Loucy (cell line): ENCODE measurements at regions not wholly inside any gene's neighbourhood (a gene's known extent, or its start where the extent isn't known, plus 50 kb on each side); places are given as distances from the start of the nearest gene placed in this dataset.

Source experiments
- H2AFZ ChIP-seq: fragments of 200-600 bp; sonication (generic); 2 replicates; pipeline ENCODE4 v1.6.0; 2016; ENCODE audit warnings: antibody characterized with exemption, mild to moderate bottlenecking, low read length, moderate library complexity
- H3F3A ChIP-seq: fragments of 200-600 bp; 2 replicates; pipeline ENCODE4 v1.6.0; 2016; ENCODE audit warnings: antibody characterized with exemption, low read depth, mild to moderate bottlenecking
- H3K27me3 ChIP-seq: fragments of 200-600 bp; sonication (generic); 2 replicates; pipeline ENCODE4 v1.6.1; 2014; ENCODE audit warnings: low read length, mild to moderate bottlenecking; ENCODE audit not compliant: insufficient read depth, poor library complexity, severe bottlenecking
- H3K36me3 ChIP-seq: fragments of 200-600 bp; sonication (generic); 2 replicates; pipeline ENCODE4 v1.6.1; 2016; ENCODE audit warnings: low read length; ENCODE audit not compliant: insufficient read depth
- H3K4me1 ChIP-seq: fragments of 200-600 bp; sonication (generic); 2 replicates; pipeline ENCODE4 v1.5.1; 2014; ENCODE audit warnings: low read length, mild to moderate bottlenecking; ENCODE audit not compliant: insufficient read depth, poor library complexity, severe bottlenecking
- H3K4me2 ChIP-seq: fragments of 200-600 bp; sonication (generic); 2 replicates; pipeline ENCODE4 v1.6.0; 2014; ENCODE audit warnings: antibody characterized with exemption, low read length, low read depth, mild to moderate bottlenecking; ENCODE audit not compliant: poor library complexity, severe bottlenecking
- H3K4me3 ChIP-seq: fragments of 200-600 bp; sonication (generic); 2 replicates; pipeline ENCODE4 v1.5.1; 2014; ENCODE audit warnings: low read length, mild to moderate bottlenecking, mixed read lengths; ENCODE audit not compliant: poor library complexity, severe bottlenecking
- H3K79me2 ChIP-seq: fragments of 200-600 bp; sonication (generic); 2 replicates; pipeline ENCODE4 v1.6.1; 2014; ENCODE audit warnings: low read length; ENCODE audit not compliant: insufficient read depth
- H3K9ac ChIP-seq: fragments of 200-600 bp; sonication (generic); 2 replicates; pipeline ENCODE4 v1.6.0; 2014; ENCODE audit warnings: mild to moderate bottlenecking, low read depth, low read length, moderate library complexity; ENCODE audit not compliant: poor library complexity, severe bottlenecking
- H3K9me2 ChIP-seq: fragments of 200-600 bp; sonication (generic); replicated peaks from 2 replicates; pipeline ENCODE4 v1.6.1; 2016; ENCODE audit warnings: low read depth, low read length, mixed read lengths
- H3K9me3 ChIP-seq: fragments of 200-600 bp; sonication (generic); 2 replicates; pipeline ENCODE4 v1.6.1; 2014; ENCODE audit warnings: mild to moderate bottlenecking, antibody characterized with exemption, low read length, low read depth; ENCODE audit not compliant: insufficient read depth
- H4K20me1 ChIP-seq: fragments of 200-600 bp; sonication (generic); 2 replicates; pipeline ENCODE4 v1.6.0; 2014; ENCODE audit warnings: antibody characterized with exemption, low read length, mild to moderate bottlenecking; ENCODE audit not compliant: insufficient read depth, poor library complexity, severe bottlenecking
- CTCF ChIP-seq: fragments of 200-600 bp; sonication (generic); conservative IDR thresholded peaks from 2 replicates; pipeline ENCODE4 v1.5.1; 2014; ENCODE audit warnings: mild to moderate bottlenecking, antibody characterized with exemption, low read length
- EZH2phosphoT487 ChIP-seq: fragments of 200-600 bp; IDR thresholded peaks from 2 replicates; pipeline ENCODE4 v1.6.1; 2018; ENCODE audit warnings: antibody characterized with exemption, mild to moderate bottlenecking, moderate library complexity, borderline replicate concordance

- H3K9me3 ChIP-seq, result no peaks in the 10 kb centered on the region
- no peaks in the 10 kb centered on the region for H3F3A ChIP-seq
- no peak overlapping the region for H3K4me2 ChIP-seq
- no peak overlapping the region for H2AFZ ChIP-seq
- TF ChIP-seq CTCF (no peak), EZH2phosphoT487 (no peak)
- H3K4me1 ChIP-seq, result no peaks in the 10 kb centered on the region
- H3K4me3 ChIP-seq, result no peak overlapping the region
- H3K9me2 ChIP-seq, result no peaks in the 10 kb centered on the region
- no peaks in the 10 kb centered on the region for H3K36me3 ChIP-seq
- no peak overlapping the region for H3K9ac ChIP-seq
- H3K27me3 ChIP-seq, result no peaks in the 10 kb centered on the region
- H3K79me2 ChIP-seq, result no peaks in the 10 kb centered on the region
- no peaks in the 10 kb centered on the region for H4K20me1 ChIP-seq
Observed at GRCh38 chr5:166710271-166710670, 1581.2 kb upstream of the WWC1 start.

GRCh38 chr5:166712447-166713185 lies 1578.8 kb upstream of the WWC1 start:
- Histone ChIP-seq H3K4me3 (no peak overlapping the region), H3K9ac (no peak overlapping the region)
- no peak for TF ChIP-seq EZH2phosphoT487
- no peak for TF ChIP-seq CTCF

GRCh38 chr5:166713295-166713694 lies 1578.2 kb upstream of the WWC1 start:
- H4K20me1 ChIP-seq, result no peaks in the 10 kb centered on the region
- no peaks in the 10 kb centered on the region for H3K9me3 ChIP-seq
- H3K4me2 ChIP-seq, result no peak overlapping the region
- H3F3A ChIP-seq, result no peaks in the 10 kb centered on the region
- H3K4me1 ChIP-seq, result no peaks in the 10 kb centered on the region
- TF ChIP-seq EZH2phosphoT487 (no peak), CTCF (no peak)
- no peaks in the 10 kb centered on the region for H3K27me3 ChIP-seq
- no peak overlapping the region for H2AFZ ChIP-seq
- H3K4me3 ChIP-seq, result no peak overlapping the region
- H3K9me2 ChIP-seq, result no peaks in the 10 kb centered on the region
- no peaks in the 10 kb centered on the region for H3K79me2 ChIP-seq
- H3K9ac ChIP-seq, result no peak overlapping the region
- no peaks in the 10 kb centered on the region for H3K36me3 ChIP-seq

More at GRCh38 chr5:166712447-166713185, 1578.8 kb upstream of the WWC1 start:
- Histone ChIP-seq H3K9me3 (no peaks in the 10 kb centered on the region), H3K9me2 (no peaks in the 10 kb centered on the region), H4K20me1 (no peaks in the 10 kb centered on the region), H3K27me3 (no peaks in the 10 kb centered on the region), H3K4me1 (no peaks in the 10 kb centered on the region), H3K36me3 (no peaks in the 10 kb centered on the region), H3K79me2 (no peaks in the 10 kb centered on the region), H3K4me2 (no peak overlapping the region), H3F3A (no peaks in the 10 kb centered on the region), H2AFZ (no peak overlapping the region)
